ENCODE measurements at regions not wholly inside any gene's neighbourhood (a gene's known extent, or its start where the extent isn't known, plus 50 kb on each side); places are given as distances from the start of the nearest gene placed in this dataset.

GRCh38 chr4:167406181-167406580 lies 171.9 kb upstream of the SPOCK3 start:
- intact Hi-C loops (cut with DNase I), result no loop called here
- WGBS, 2 donors, result 97 to 100% methylated on average over 1 of the region's 1 CpG
- DNase-seq, result no peak
- Histone ChIP-seq H3K4me1 (no peaks in the 10 kb centered on the region), H3K9me3 (no peaks in the 10 kb centered on the region), H3K27me3 (no peaks in the 10 kb centered on the region), H3K36me3 (no peaks in the 10 kb centered on the region), H3K4me3 (replicated peaks in 1 of 3) (no peak overlapping the region), H3K27ac (no peak overlapping the region)
- TF ChIP-seq POLR2A (IDR thresholded peaks at IDR 0.05) (no peak), CTCF (IDR thresholded peaks at IDR 0.05) (no peak)

GRCh38 chr4:167415461-167415860 lies 181.2 kb upstream of the SPOCK3 start:
- WGBS, 2 donors, result 93% methylated on average over 4 of the region's 4 CpGs
- H3K4me3 ChIP-seq (replicated peaks in 1 of 3), result no peak overlapping the region
- H3K27me3 ChIP-seq, result no peaks in the 10 kb centered on the region
- no peak overlapping the region for H3K27ac ChIP-seq
- intact Hi-C loops (cut with DNase I), result no loop called here
- TF ChIP-seq CTCF (IDR thresholded peaks at IDR 0.05) (no peak), POLR2A (IDR thresholded peaks at IDR 0.05) (no peak)
- no peaks in the 10 kb centered on the region for H3K4me1 ChIP-seq
- no peaks in the 10 kb centered on the region for H3K9me3 ChIP-seq
- no peak for DNase-seq
- H3K36me3 ChIP-seq, result no peaks in the 10 kb centered on the region

GRCh38 chr4:167419468-167420140 lies 185.3 kb upstream of the SPOCK3 start:
- no peaks in the 10 kb centered on the region for H3K36me3 ChIP-seq
- no peak for TF ChIP-seq POLR2A (IDR thresholded peaks at IDR 0.05)
- no peak for TF ChIP-seq CTCF (IDR thresholded peaks at IDR 0.05)
- 52 to 77% methylated on average over 3 of the region's 3 CpGs for WGBS, 2 donors
- no peak overlapping the region for H3K4me3 ChIP-seq (replicated peaks in 1 of 3)
- intact Hi-C loops (cut with DNase I), result no loop called here
- no peaks in the 10 kb centered on the region for H3K4me1 ChIP-seq
- DNase-seq, result no peak
- H3K9me3 ChIP-seq, result no peaks in the 10 kb centered on the region
- H3K27me3 ChIP-seq, result no peaks in the 10 kb centered on the region
- no peak overlapping the region for H3K27ac ChIP-seq

GRCh38 chr4:167421201-167421600 lies 186.9 kb upstream of the SPOCK3 start:
- intact Hi-C loops (cut with DNase I), result no loop called here
- H3K9me3 ChIP-seq, result no peaks in the 10 kb centered on the region
- H3K4me1 ChIP-seq, result no peaks in the 10 kb centered on the region
- H3K27ac ChIP-seq, result no peak overlapping the region
- no peaks in the 10 kb centered on the region for H3K36me3 ChIP-seq
- DNase-seq, result no peak
- 8 to 23% methylated on average over 1 of the region's 1 CpG for WGBS, 2 donors
- no peak overlapping the region for H3K4me3 ChIP-seq (replicated peaks in 1 of 3)
- TF ChIP-seq CTCF (IDR thresholded peaks at IDR 0.05), result no peak
- no peak for TF ChIP-seq POLR2A (IDR thresholded peaks at IDR 0.05)
- H3K27me3 ChIP-seq, result no peaks in the 10 kb centered on the region

GRCh38 chr4:167424341-167425256 lies 190.3 kb upstream of the SPOCK3 start:
- WGBS, 2 donors, result 74 to 100% methylated on average over 3 to 7 of the region's 7 CpGs
- no peaks in the 10 kb centered on the region for H3K36me3 ChIP-seq
- H3K9me3 ChIP-seq, result no peaks in the 10 kb centered on the region
- no peaks in the 10 kb centered on the region for H3K4me1 ChIP-seq
- no peak overlapping the region for H3K4me3 ChIP-seq (replicated peaks in 1 of 3)
- H3K27ac ChIP-seq, result no peak overlapping the region
- intact Hi-C loops (cut with DNase I), result no loop called here
- H3K27me3 ChIP-seq, result no peaks in the 10 kb centered on the region
- DNase-seq, result no peak
- TF ChIP-seq CTCF (IDR thresholded peaks at IDR 0.05) (no peak), POLR2A (IDR thresholded peaks at IDR 0.05) (no peak)

All from thyroid gland (tissue), 4 donors.